Suprapubic skin (tissue), 4 donors: ENCODE measurements at regions not wholly inside any gene's neighbourhood (a gene's known extent, or its start where the extent isn't known, plus 50 kb on each side); places are given as distances from the start of the nearest gene placed in this dataset.
"Not testable (repeated sequence)": the region's sequence is repeated elsewhere in the genome, so short reads cannot be mapped to it uniquely, and the experiment has no call there.

Experiments used
- DNase-seq, 2 donors: peaks; one replicate each; pipeline ENCODE4 v3.0.0-alpha.2; 2019; ENCODE audit warnings: low spot score in 2 of 2
- H3K27ac ChIP-seq: fragments of 200-600 bp; sonication (generic); one replicate; pipeline ENCODE4 v1.5.1; 2019
- H3K27me3 ChIP-seq: fragments of 200-600 bp; sonication (generic); one replicate; pipeline ENCODE4 v1.5.1; 2019
- H3K36me3 ChIP-seq: fragments of 200-600 bp; sonication (generic); one replicate; pipeline ENCODE4 v1.5.1; 2019
- H3K4me1 ChIP-seq: fragments of 200-600 bp; sonication (generic); one replicate; pipeline ENCODE4 v1.5.1; 2019
- H3K4me3 ChIP-seq: fragments of 200-600 bp; sonication (generic); one replicate; pipeline ENCODE4 v1.5.1; 2019; ENCODE audit warnings: mild to moderate bottlenecking
- H3K9me3 ChIP-seq: fragments of 200-600 bp; sonication (generic); one replicate; pipeline ENCODE4 v1.5.1; 2019
- CTCF ChIP-seq, 2 donors: fragments of 200-600 bp in 1 of 2; fragments of 450-650 bp in 1 of 2; sonication (generic) in 1 of 2; IDR thresholded peaks; one replicate each; pipeline ENCODE4 v1.5.1; 2016 to 2019; ENCODE audit warnings: antibody characterized with exemption in 2 of 2, mild to moderate bottlenecking in 1 of 2, moderate library complexity in 1 of 2
- EP300 ChIP-seq: sonication (generic); formaldehyde crosslinking; IDR thresholded peaks from one replicate; pipeline ENCODE4 v1.6.1; 2017; ENCODE audit warnings: antibody characterized with exemption
- POLR2A ChIP-seq, 2 donors: fragments of 450-650 bp; IDR thresholded peaks; one replicate each; pipeline ENCODE4 v1.6.1; 2017; ENCODE audit warnings: antibody characterized with exemption in 2 of 2, mild to moderate bottlenecking in 2 of 2, moderate library complexity in 2 of 2
- POLR2AphosphoS5 ChIP-seq, 3 donors: sonication (generic); formaldehyde crosslinking; IDR thresholded peaks; one replicate each; pipeline ENCODE4 v1.6.1; 2017; ENCODE audit warnings: antibody characterized with exemption in 3 of 3
- WGBS: methylation state at CpG from one replicate; pipeline ENCODE4 v1.1.5; 2018; 5-methylcytosine and 5-hydroxymethylcytosine counted together

DNA sequence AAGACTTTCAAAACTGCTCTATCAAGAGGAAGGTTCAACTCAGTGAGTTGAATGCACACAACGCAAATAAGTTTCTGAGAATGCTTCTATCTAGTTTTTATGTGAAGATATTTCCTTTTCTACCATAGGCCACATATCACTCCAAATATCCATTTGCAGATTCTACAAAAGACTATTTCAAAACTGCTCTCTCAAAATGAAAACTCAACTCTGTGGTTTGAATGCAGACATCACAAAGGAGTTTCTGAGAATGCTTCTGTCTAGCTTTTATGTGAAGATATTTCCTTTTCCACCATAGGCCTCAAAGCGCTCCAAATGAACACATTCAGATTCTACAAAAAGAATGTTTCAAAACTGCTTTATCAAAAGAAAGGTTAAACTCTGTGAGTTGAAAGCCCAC is 1093.1 kb upstream of the DEFB115 start:
- H3K27me3 ChIP-seq, DNase-seq, H3K27ac ChIP-seq, H3K9me3 ChIP-seq, H3K36me3 ChIP-seq, H3K4me1 ChIP-seq, H3K4me3 ChIP-seq: not testable (repeated sequence)
- 94% methylated on average over 2 of the region's 2 CpGs for WGBS

- no peaks in the 10 kb centered on the region for H3K27me3 ChIP-seq
- no peak overlapping the region for H3K4me3 ChIP-seq
- H3K27ac ChIP-seq = no peak overlapping the region
- no peaks in the 10 kb centered on the region for H3K9me3 ChIP-seq
- no peak for DNase-seq
- WGBS = 95% methylated on average over 22 of the region's 22 CpGs
- no peak for TF ChIP-seq POLR2A (IDR thresholded peaks at IDR 0.05)
- no peak for TF ChIP-seq POLR2AphosphoS5 (IDR thresholded peaks at IDR 0.05)
- no peak for TF ChIP-seq EP300
- TF ChIP-seq CTCF (IDR thresholded peaks at IDR 0.05) = no peak
- no peaks in the 10 kb centered on the region for H3K36me3 ChIP-seq
- no peaks in the 10 kb centered on the region for H3K4me1 ChIP-seq
Observed at GRCh38 chr20:30167540-30167939, 1089.9 kb upstream of the DEFB115 start.

DNA sequence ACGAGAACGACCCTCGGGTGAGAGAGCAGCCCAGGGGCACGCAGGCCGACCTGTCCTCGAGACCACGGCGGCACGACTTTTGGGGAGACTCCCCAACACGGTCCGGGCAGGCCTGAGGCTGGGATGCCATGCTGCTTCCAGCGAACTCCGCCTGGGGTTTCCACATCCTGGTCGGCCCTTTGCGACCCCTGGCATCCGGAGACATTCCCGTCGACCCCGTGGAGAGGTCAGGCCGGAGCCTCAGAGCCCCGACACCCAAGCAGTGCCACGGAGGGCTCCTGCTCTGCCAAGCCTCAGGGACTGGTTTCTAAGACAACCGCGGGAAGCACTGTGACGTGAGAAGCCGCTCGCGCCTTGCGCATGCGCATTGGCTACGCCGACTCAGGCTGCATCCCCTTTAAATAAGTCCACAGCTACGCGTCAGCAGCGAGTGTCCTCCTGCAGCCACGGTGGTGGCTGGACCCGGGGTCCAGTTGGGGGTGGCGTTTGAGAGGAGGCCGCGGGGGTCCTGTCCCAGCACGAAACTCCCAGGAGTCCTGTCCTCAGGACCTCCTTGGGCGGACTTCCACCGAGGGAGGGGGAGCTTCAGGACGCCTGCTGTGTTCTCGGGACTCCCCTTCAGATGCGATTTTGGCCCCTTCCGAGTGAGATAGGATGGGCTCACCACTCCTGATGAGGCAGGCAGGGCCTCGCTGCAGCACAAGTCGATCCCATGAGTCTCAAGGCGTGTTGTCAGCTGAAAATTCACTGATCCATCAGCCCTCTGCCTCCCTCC is 1089.3 kb upstream of the DEFB115 start:
- DNase-seq = peak in 1 of 2 donors; percentile 51
- H3K4me3 ChIP-seq = no peak overlapping the region
- H3K27ac ChIP-seq = no peak overlapping the region
- no peak for TF ChIP-seq CTCF (IDR thresholded peaks at IDR 0.05)
- WGBS = 79% methylated on average over 19 of the region's 50 CpGs
- no peaks in the 10 kb centered on the region for H3K36me3 ChIP-seq
- H3K27me3 ChIP-seq = no peaks in the 10 kb centered on the region
- no peaks in the 10 kb centered on the region for H3K4me1 ChIP-seq
- H3K9me3 ChIP-seq = no peaks in the 10 kb centered on the region

- Histone ChIP-seq H3K4me1 (no peaks in the 10 kb centered on the region), H3K27ac (no peak overlapping the region), H3K9me3 (no peaks in the 10 kb centered on the region), H3K4me3 (no peak overlapping the region), H3K27me3 (no peaks in the 10 kb centered on the region), H3K36me3 (no peaks in the 10 kb centered on the region)
- no peak for DNase-seq
- no peak for TF ChIP-seq EP300
- no peak for TF ChIP-seq POLR2AphosphoS5 (IDR thresholded peaks at IDR 0.05)
- TF ChIP-seq POLR2A (IDR thresholded peaks at IDR 0.05) = no peak
- TF ChIP-seq CTCF (IDR thresholded peaks at IDR 0.05) = no peak
- WGBS = 92% methylated on average over 11 of the region's 11 CpGs
Observed at GRCh38 chr20:30168800-30169138, 1088.7 kb upstream of the DEFB115 start.

- DNase-seq = no peak
- TF ChIP-seq POLR2AphosphoS5 (IDR thresholded peaks at IDR 0.05) (no peak), POLR2A (IDR thresholded peaks at IDR 0.05) (no peak), EP300 (no peak), CTCF (IDR thresholded peaks at IDR 0.05) (no peak)
- Histone ChIP-seq H3K36me3 (no peaks in the 10 kb centered on the region), H3K27me3 (no peaks in the 10 kb centered on the region), H3K27ac (no peak overlapping the region), H3K4me1 (no peaks in the 10 kb centered on the region), H3K4me3 (no peak overlapping the region), H3K9me3 (no peaks in the 10 kb centered on the region)
- WGBS = 78% methylated on average over 14 of the region's 14 CpGs
Observed at GRCh38 chr20:30175681-30176080, 1081.8 kb upstream of the DEFB115 start.

DNA sequence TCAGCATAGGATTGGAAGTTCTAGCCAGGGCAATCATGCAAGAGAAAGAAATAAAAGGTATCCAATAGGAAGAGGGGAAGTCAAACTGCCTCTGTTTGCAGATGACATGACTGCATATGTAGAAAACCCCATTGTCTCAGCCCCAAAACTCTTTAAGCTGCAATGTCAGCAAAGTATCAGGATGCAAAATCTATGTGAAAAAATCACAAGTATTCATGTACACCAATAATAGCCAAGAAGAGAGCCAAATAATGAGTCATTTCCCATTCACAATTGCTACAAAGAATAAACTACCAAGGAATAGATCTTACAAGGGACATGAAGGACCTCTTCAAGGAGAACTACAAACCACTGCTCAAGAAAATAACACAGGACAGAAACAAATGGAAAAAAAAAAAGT is 1074.3 kb upstream of the DEFB115 start:
- not testable (repeated sequence) for H3K9me3 ChIP-seq, H3K27me3 ChIP-seq, DNase-seq, H3K4me1 ChIP-seq, H3K4me3 ChIP-seq, H3K27ac ChIP-seq, H3K36me3 ChIP-seq

DNA sequence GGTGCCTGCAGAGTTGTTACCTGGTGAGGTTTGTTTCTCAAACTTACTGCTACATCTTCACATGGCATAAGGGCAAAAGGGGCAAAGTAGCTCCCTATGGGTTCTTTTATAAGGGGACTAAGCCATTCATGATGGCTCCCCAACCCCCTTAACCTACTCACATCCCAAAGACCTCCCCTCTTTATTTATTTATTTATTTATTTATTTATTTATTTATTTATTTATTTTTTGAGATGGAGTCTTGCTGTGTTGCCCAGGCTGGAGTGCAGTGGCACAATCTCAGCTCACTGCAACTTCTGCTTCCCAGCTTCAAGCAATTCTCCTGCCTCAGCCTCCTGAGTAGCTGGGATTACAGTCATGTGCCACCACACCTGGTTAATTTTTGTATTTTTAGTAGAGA is 1065.7 kb upstream of the DEFB115 start:
- H3K36me3 ChIP-seq, H3K27me3 ChIP-seq, H3K9me3 ChIP-seq, H3K27ac ChIP-seq, DNase-seq, H3K4me3 ChIP-seq, H3K4me1 ChIP-seq: not testable (repeated sequence)

- not testable (repeated sequence) for H3K27ac ChIP-seq, H3K27me3 ChIP-seq, DNase-seq, H3K4me3 ChIP-seq, H3K4me1 ChIP-seq, H3K9me3 ChIP-seq, H3K36me3 ChIP-seq
Observed at GRCh38 chr20:30234477-30234876, 1023.0 kb upstream of the DEFB115 start.

- not testable (repeated sequence) for H3K27me3 ChIP-seq, H3K9me3 ChIP-seq, H3K4me1 ChIP-seq, H3K36me3 ChIP-seq, DNase-seq, H3K4me3 ChIP-seq, H3K27ac ChIP-seq
- 93% methylated on average over 2 of the region's 4 CpGs for WGBS
Observed at GRCh38 chr20:30275073-30275472, 982.4 kb upstream of the DEFB115 start.
